Astrocyte (in vitro differentiated cells and primary cell): ENCODE measurements at regions not wholly inside any gene's neighbourhood (a gene's known extent, or its start where the extent isn't known, plus 50 kb on each side); places are given as distances from the start of the nearest gene placed in this dataset.

Experiments used
- DNase-seq: peaks from one replicate; pipeline ENCODE4 v3.0.0-alpha.2; 2010; ENCODE audit warnings: low read depth
- FAIRE-seq: peaks from 2 replicates; lab custom pipeline; 2011; peaks lifted over from hg19 to GRCh38; lab: Jason Lieb, UNC
- H2AFZ ChIP-seq: 2 replicates; pipeline ENCODE4 v1.6.0; 2012; ENCODE audit warnings: low read depth, low read length, inconsistent platforms
- H3K27ac ChIP-seq: 2 replicates; pipeline ENCODE4 v1.5.1; 2011; ENCODE audit warnings: low read depth, low read length, inconsistent platforms
- H3K27me3 ChIP-seq: 2 replicates; pipeline ENCODE4 v1.6.0; 2011; ENCODE audit warnings: low read length, inconsistent platforms; ENCODE audit not compliant: insufficient read depth
- H3K36me3 ChIP-seq: 2 replicates; pipeline ENCODE4 v1.5.1; 2011; ENCODE audit warnings: low read length, inconsistent platforms; ENCODE audit not compliant: insufficient read depth
- H3K4me1 ChIP-seq: 2 replicates; pipeline ENCODE4 v1.5.1; 2011; ENCODE audit warnings: low read length, inconsistent platforms; ENCODE audit not compliant: insufficient read depth
- H3K4me2 ChIP-seq: 2 replicates; pipeline ENCODE4 v1.6.0; 2012; ENCODE audit warnings: low read length, inconsistent platforms
- H3K4me3 ChIP-seq: 2 replicates; pipeline ENCODE4 v1.5.1; 2011; ENCODE audit warnings: low read depth, mild to moderate bottlenecking, low read length, inconsistent platforms; ENCODE audit not compliant: insufficient read depth
- H3K79me2 ChIP-seq: 2 replicates; pipeline ENCODE4 v1.6.0; 2012; ENCODE audit warnings: mild to moderate bottlenecking, low read length, inconsistent platforms; ENCODE audit not compliant: insufficient read depth
- H3K9ac ChIP-seq: 2 replicates; pipeline ENCODE4 v1.6.0; 2012; ENCODE audit warnings: mild to moderate bottlenecking, low read length, inconsistent platforms
- H3K9me3 ChIP-seq: 2 replicates; pipeline ENCODE4 v1.5.1; 2012; ENCODE audit warnings: low read depth, mild to moderate bottlenecking, low read length, inconsistent platforms; ENCODE audit not compliant: insufficient read depth
- H4K20me1 ChIP-seq: 2 replicates; pipeline ENCODE4 v1.6.0; 2012; ENCODE audit warnings: low read length, inconsistent platforms; ENCODE audit not compliant: insufficient read depth
- H3K27ac Mint-ChIP-seq: one replicate; pipeline ENCODE4 v1.8.0; 2021; ENCODE audit warnings: mild to moderate bottlenecking, mixed read lengths; ENCODE audit not compliant: unreplicated experiment
- H3K27me3 Mint-ChIP-seq: one replicate; pipeline ENCODE4 v1.8.0; 2021; ENCODE audit warnings: low read depth, mixed read lengths; ENCODE audit not compliant: unreplicated experiment
- H3K36me3 Mint-ChIP-seq: one replicate; pipeline ENCODE4 v1.8.0; 2021; ENCODE audit warnings: low read depth, mixed read lengths; ENCODE audit not compliant: unreplicated experiment
- H3K4me1 Mint-ChIP-seq: one replicate; pipeline ENCODE4 v1.8.0; 2021; ENCODE audit warnings: low read depth, mixed read lengths; ENCODE audit not compliant: unreplicated experiment
- H3K4me3 Mint-ChIP-seq: one replicate; pipeline ENCODE4 v1.8.0; 2021; ENCODE audit warnings: mild to moderate bottlenecking, moderate library complexity, mixed read lengths; ENCODE audit not compliant: unreplicated experiment
- H3K9me3 Mint-ChIP-seq: one replicate; pipeline ENCODE4 v1.8.0; 2021; ENCODE audit warnings: mild to moderate bottlenecking, mixed read lengths; ENCODE audit not compliant: unreplicated experiment
- CTCF ChIP-seq: IDR thresholded peaks from 2 replicates; pipeline ENCODE4 v1.5.1; 2011; ENCODE audit warnings: low read depth, mild to moderate bottlenecking, inconsistent platforms, low read length, moderate library complexity; ENCODE audit not compliant: insufficient read depth
- EZH2 ChIP-seq: IDR thresholded peaks from 2 replicates; pipeline ENCODE4 v1.6.1; 2012; ENCODE audit warnings: mild to moderate bottlenecking, low read length, inconsistent platforms; ENCODE audit not compliant: insufficient read depth

GRCh38 chr12:62163368-62163767 lies 96.8 kb upstream of the USP15 start:
- Histone ChIP-seq H3K4me2 (no peak overlapping the region), H3K36me3 (no peaks in the 10 kb centered on the region), H3K9me3 (peaks cover 5% of the 10 kb centered on the region), H3K27ac (no peak overlapping the region), H2AFZ (no peak overlapping the region), H3K79me2 (no peaks in the 10 kb centered on the region), H3K4me1 (no peaks in the 10 kb centered on the region), H3K4me3 (no peak overlapping the region), H3K9ac (no peak overlapping the region), H4K20me1 (no peaks in the 10 kb centered on the region), H3K27me3 (no peaks in the 10 kb centered on the region)
- no peaks in the 10 kb centered on the region for H3K27me3 Mint-ChIP-seq
- H3K27ac Mint-ChIP-seq, result no peak overlapping the region
- no peaks in the 10 kb centered on the region for H3K36me3 Mint-ChIP-seq
- TF ChIP-seq EZH2 (no peak), CTCF (no peak)
- FAIRE-seq (no peak), DNase-seq (no peak)
- H3K4me3 Mint-ChIP-seq, result no peak overlapping the region
- no peaks in the 10 kb centered on the region for H3K9me3 Mint-ChIP-seq
- H3K4me1 Mint-ChIP-seq, result no peaks in the 10 kb centered on the region

- H3K36me3 Mint-ChIP-seq, result no peaks in the 10 kb centered on the region
- Histone ChIP-seq H3K4me2 (no peak overlapping the region), H2AFZ (no peak overlapping the region), H3K79me2 (no peaks in the 10 kb centered on the region), H3K27ac (no peak overlapping the region), H3K9ac (no peak overlapping the region), H3K36me3 (no peaks in the 10 kb centered on the region), H3K9me3 (peaks cover 5% of the 10 kb centered on the region), H3K4me1 (no peaks in the 10 kb centered on the region), H3K4me3 (no peak overlapping the region), H3K27me3 (no peaks in the 10 kb centered on the region), H4K20me1 (no peaks in the 10 kb centered on the region)
- no peaks in the 10 kb centered on the region for H3K4me1 Mint-ChIP-seq
- no peak overlapping the region for H3K27ac Mint-ChIP-seq
- DNase-seq (no peak), FAIRE-seq (no peak)
- TF ChIP-seq EZH2, result no peak
- TF ChIP-seq CTCF, result no peak
- H3K4me3 Mint-ChIP-seq, result no peak overlapping the region
- no peaks in the 10 kb centered on the region for H3K9me3 Mint-ChIP-seq
- H3K27me3 Mint-ChIP-seq, result no peaks in the 10 kb centered on the region
Observed at GRCh38 chr12:62164036-62164435, 96.2 kb upstream of the USP15 start.

GRCh38 chr12:62166525-62166924 lies 93.7 kb upstream of the USP15 start:
- H3K9me3 Mint-ChIP-seq, result no peaks in the 10 kb centered on the region
- no peaks in the 10 kb centered on the region for H3K4me1 Mint-ChIP-seq
- FAIRE-seq (no peak), DNase-seq (no peak)
- Histone ChIP-seq H3K9ac (no peak overlapping the region), H3K36me3 (no peaks in the 10 kb centered on the region), H3K27ac (no peak overlapping the region), H4K20me1 (no peaks in the 10 kb centered on the region), H3K9me3 (no peaks in the 10 kb centered on the region), H3K27me3 (no peaks in the 10 kb centered on the region), H3K4me3 (no peak overlapping the region), H3K79me2 (no peaks in the 10 kb centered on the region), H3K4me1 (no peaks in the 10 kb centered on the region), H3K4me2 (no peak overlapping the region), H2AFZ (no peak overlapping the region)
- H3K27me3 Mint-ChIP-seq, result no peaks in the 10 kb centered on the region
- H3K27ac Mint-ChIP-seq, result no peak overlapping the region
- H3K4me3 Mint-ChIP-seq, result no peak overlapping the region
- H3K36me3 Mint-ChIP-seq, result no peaks in the 10 kb centered on the region
- no peak for TF ChIP-seq CTCF
- TF ChIP-seq EZH2, result no peak
